OCI-LY7 (cell line): ENCODE measurements at regions not wholly inside any gene's neighbourhood (a gene's known extent, or its start where the extent isn't known, plus 50 kb on each side); places are given as distances from the start of the nearest gene placed in this dataset.

ENCODE experiments used
- BruUV-seq: library from RNA; stranded (reverse); fragments of 400-500 nt; replicated peaks from 2 replicates; lab custom pipeline; 2021; lab: Mats Ljungman, UMichigan
- CTCF ChIA-PET: fragments of 300-600 bp; sonication (Branson Sonifier 250); formaldehyde crosslinking; loops from one replicate; lab custom pipeline; 2022; ENCODE audit warnings: antibody characterized with exemption; ENCODE audit not compliant: unreplicated experiment; lab: Charles Lee
- POLR2A ChIA-PET: fragments of 300-600 bp; sonication (Branson Sonifier 250); formaldehyde crosslinking; loops from one replicate; lab custom pipeline; 2022; ENCODE audit warnings: antibody characterized with exemption; lab: Charles Lee
- DNase-seq: peaks from one replicate; pipeline ENCODE4 v3.0.0-alpha.2; 2015; ENCODE audit warnings: low spot score
- H2AFZ ChIP-seq: fragments of 200-600 bp; sonication (generic), shearing (Covaris generic); 2 replicates; pipeline ENCODE4 v1.6.1; 2014; ENCODE audit warnings: mild to moderate bottlenecking, antibody characterized with exemption, low read length, moderate library complexity
- H3K27ac ChIP-seq: fragments of 200-600 bp; sonication (generic); 2 replicates; pipeline ENCODE4 v1.5.1; 2014; ENCODE audit warnings: mixed run types, low read depth, mild to moderate bottlenecking, moderate library complexity, low read length, inconsistent platforms; ENCODE audit not compliant: poor library complexity, severe bottlenecking
- H3K36me3 ChIP-seq: fragments of 200-600 bp; sonication (generic); 2 replicates; pipeline ENCODE4 v1.6.1; 2014; ENCODE audit warnings: mild to moderate bottlenecking, antibody characterized with exemption, low read length, moderate library complexity, mixed read lengths; ENCODE audit not compliant: insufficient read depth
- H3K4me1 ChIP-seq: fragments of 200-600 bp; sonication (generic); 2 replicates; pipeline ENCODE4 v1.5.1; 2014; ENCODE audit warnings: mild to moderate bottlenecking, low read length; ENCODE audit not compliant: insufficient read depth, poor library complexity, severe bottlenecking
- H3K4me2 ChIP-seq: fragments of 200-600 bp; sonication (generic); 2 replicates; pipeline ENCODE4 v1.6.1; 2014; ENCODE audit warnings: mild to moderate bottlenecking, low read length
- H3K4me3 ChIP-seq: fragments of 200-600 bp; sonication (generic); 2 replicates; pipeline ENCODE4 v1.5.1; 2014; ENCODE audit warnings: mild to moderate bottlenecking, low read depth, low read length; ENCODE audit not compliant: poor library complexity, severe bottlenecking
- H3K79me2 ChIP-seq: fragments of 200-600 bp; sonication (generic); 2 replicates; pipeline ENCODE4 v1.6.1; 2016; ENCODE audit warnings: low read depth, mild to moderate bottlenecking, low read length, moderate library complexity, mixed read lengths; ENCODE audit not compliant: insufficient read depth
- H3K9me2 ChIP-seq: fragments of 200-600 bp; sonication (generic); 2 replicates; pipeline ENCODE4 v1.6.1; 2016; ENCODE audit warnings: mild to moderate bottlenecking, low read length, mixed read lengths; ENCODE audit not compliant: insufficient read depth
- H3K9me3 ChIP-seq: fragments of 200-600 bp; sonication (generic); 2 replicates; pipeline ENCODE4 v1.6.1; 2014; ENCODE audit warnings: mild to moderate bottlenecking, mixed run types, low read length, mixed read lengths
- H4K20me1 ChIP-seq: fragments of 200-600 bp; sonication (generic); 2 replicates; pipeline ENCODE4 v1.6.1; 2014; ENCODE audit warnings: mild to moderate bottlenecking, antibody characterized with exemption, low read length, moderate library complexity, mixed read lengths; ENCODE audit not compliant: insufficient read depth
- EZH2phosphoT487 ChIP-seq: fragments of 200-600 bp; sonication (generic); IDR thresholded peaks from 2 replicates; pipeline ENCODE4 v1.6.1; 2018; ENCODE audit warnings: low read depth, borderline replicate concordance, mild to moderate bottlenecking, mixed run types, antibody characterized with exemption, low read length, moderate library complexity, mixed read lengths
- intact Hi-C: fragments of 100-400 bp; cut with micrococcal nuclease; formaldehyde crosslinking; loops from one replicate; pipeline ENCODE4 v1.10.0; 2022; ENCODE audit not compliant: unreplicated experiment
- TF ChIP-seq, protein P1 (sequence below): fragments of 200-600 bp; sonication (generic); conservative IDR thresholded peaks from 2 replicates; pipeline ENCODE4 v1.5.1; 2014; ENCODE audit warnings: mild to moderate bottlenecking, antibody characterized with exemption, low read length, moderate library complexity, mixed read lengths

DNA sequence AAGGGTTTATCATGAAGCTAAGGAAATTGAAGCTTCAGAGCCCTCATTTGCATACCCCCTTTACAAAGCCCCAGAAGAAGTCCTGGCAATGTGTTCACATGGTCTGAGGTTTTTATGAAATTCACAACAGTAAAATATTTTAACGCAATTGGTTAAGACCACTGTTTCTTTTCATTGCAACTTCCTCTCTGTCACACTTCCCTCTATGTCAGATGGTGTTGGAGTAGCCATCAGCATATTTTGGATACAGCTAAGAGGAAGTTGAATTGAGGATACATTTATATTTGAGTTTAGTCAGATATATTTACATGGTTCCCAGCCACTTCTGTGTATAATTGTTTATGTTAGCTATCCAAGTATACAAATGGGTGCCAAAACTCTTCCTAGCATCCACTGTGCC is 170.0 kb downstream of the TXNL1 start:
- Histone ChIP-seq H3K4me1 (no peaks in the 10 kb centered on the region), H4K20me1 (no peaks in the 10 kb centered on the region), H3K79me2 (no peaks in the 10 kb centered on the region), H3K9me2 (no peaks in the 10 kb centered on the region), H3K4me2 (no peak overlapping the region), H3K27ac (no peak overlapping the region), H3K9me3 (no peaks in the 10 kb centered on the region), H2AFZ (no peak overlapping the region), H3K36me3 (no peaks in the 10 kb centered on the region), H3K4me3 (no peak overlapping the region)
- BruUV-seq: no TSS peak
- CTCF ChIA-PET: no interaction called here
- intact Hi-C loops: no loop called here
- TF ChIP-seq EZH2phosphoT487: no peak
- TF ChIP-seq, protein P1, sequence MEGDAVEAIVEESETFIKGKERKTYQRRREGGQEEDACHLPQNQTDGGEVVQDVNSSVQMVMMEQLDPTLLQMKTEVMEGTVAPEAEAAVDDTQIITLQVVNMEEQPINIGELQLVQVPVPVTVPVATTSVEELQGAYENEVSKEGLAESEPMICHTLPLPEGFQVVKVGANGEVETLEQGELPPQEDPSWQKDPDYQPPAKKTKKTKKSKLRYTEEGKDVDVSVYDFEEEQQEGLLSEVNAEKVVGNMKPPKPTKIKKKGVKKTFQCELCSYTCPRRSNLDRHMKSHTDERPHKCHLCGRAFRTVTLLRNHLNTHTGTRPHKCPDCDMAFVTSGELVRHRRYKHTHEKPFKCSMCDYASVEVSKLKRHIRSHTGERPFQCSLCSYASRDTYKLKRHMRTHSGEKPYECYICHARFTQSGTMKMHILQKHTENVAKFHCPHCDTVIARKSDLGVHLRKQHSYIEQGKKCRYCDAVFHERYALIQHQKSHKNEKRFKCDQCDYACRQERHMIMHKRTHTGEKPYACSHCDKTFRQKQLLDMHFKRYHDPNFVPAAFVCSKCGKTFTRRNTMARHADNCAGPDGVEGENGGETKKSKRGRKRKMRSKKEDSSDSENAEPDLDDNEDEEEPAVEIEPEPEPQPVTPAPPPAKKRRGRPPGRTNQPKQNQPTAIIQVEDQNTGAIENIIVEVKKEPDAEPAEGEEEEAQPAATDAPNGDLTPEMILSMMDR: no peak
- POLR2A ChIA-PET: no interaction called here
- DNase-seq: no peak

DNA sequence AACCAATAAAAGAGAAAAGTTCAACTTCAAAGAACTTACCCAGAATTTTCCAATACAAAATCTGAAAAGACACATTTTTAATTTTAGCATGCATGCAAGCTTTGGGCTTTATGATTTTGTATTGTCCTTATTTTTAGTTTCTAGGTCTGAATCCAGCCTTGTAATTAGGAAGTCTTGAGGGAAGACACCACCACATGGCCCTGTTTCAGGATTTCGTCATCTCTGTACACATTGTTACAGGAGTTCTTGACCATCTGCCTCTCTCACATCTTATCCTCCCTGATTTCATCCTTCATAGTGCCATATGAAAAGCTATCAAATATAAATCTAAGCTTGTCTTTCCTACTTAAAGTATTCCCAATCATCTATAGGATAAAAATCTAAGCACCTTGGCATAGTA is 176.1 kb downstream of the TXNL1 start:
- Histone ChIP-seq H3K27ac (no peak overlapping the region), H4K20me1 (no peaks in the 10 kb centered on the region), H3K4me2 (no peak overlapping the region), H3K79me2 (no peaks in the 10 kb centered on the region), H3K9me2 (no peaks in the 10 kb centered on the region), H3K4me1 (no peaks in the 10 kb centered on the region), H3K4me3 (no peak overlapping the region), H3K9me3 (no peaks in the 10 kb centered on the region), H3K36me3 (no peaks in the 10 kb centered on the region), H2AFZ (no peak overlapping the region)
- BruUV-seq: no TSS peak
- POLR2A ChIA-PET: no interaction called here
- intact Hi-C loops: no loop called here
- CTCF ChIA-PET: no interaction called here
- TF ChIP-seq, protein P1: no peak
- TF ChIP-seq EZH2phosphoT487: no peak
- DNase-seq: no peak

DNA sequence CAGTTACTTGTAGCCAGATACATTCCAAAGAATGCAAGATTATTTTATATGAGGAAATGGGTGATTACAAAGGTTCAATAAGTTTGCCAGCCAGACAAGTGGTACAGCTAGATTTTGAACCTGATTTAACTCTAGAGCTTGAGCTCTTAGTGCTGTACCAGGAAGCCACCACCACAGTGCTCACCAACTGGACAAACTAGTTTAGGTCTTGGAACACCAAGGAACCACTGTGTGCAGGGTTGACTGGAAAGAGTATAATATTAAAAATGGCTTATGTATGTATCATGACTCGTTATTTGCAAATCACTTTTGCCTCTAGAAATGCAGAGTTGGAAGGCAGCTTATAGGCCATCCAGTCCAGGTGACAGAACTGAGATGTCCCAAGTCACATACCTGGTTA is 177.2 kb downstream of the TXNL1 start:
- H3K9me2 ChIP-seq: no peaks in the 10 kb centered on the region
- H3K9me3 ChIP-seq: no peaks in the 10 kb centered on the region
- DNase-seq: no peak
- H4K20me1 ChIP-seq: no peaks in the 10 kb centered on the region
- no peak overlapping the region for H3K4me2 ChIP-seq
- H3K79me2 ChIP-seq: no peaks in the 10 kb centered on the region
- POLR2A ChIA-PET: no interaction called here
- no TSS peak for BruUV-seq
- H3K4me1 ChIP-seq: no peaks in the 10 kb centered on the region
- intact Hi-C loops: no loop called here
- no peak overlapping the region for H2AFZ ChIP-seq
- no peak overlapping the region for H3K27ac ChIP-seq
- TF ChIP-seq, protein P1: no peak
- TF ChIP-seq EZH2phosphoT487: no peak
- CTCF ChIA-PET: no interaction called here
- no peaks in the 10 kb centered on the region for H3K36me3 ChIP-seq
- H3K4me3 ChIP-seq: no peak overlapping the region
